ENCODE measurements at regions not wholly inside any gene's neighbourhood (a gene's known extent, or its start where the extent isn't known, plus 50 kb on each side); places are given as distances from the start of the nearest gene placed in this dataset.

- no peak for TF ChIP-seq CTCF (IDR thresholded peaks at IDR 0.05; ENCODE audit: low read depth, low read length)
- Histone ChIP-seq H3K9me3 (ENCODE audit: control insufficient read depth, insufficient read depth, low read length) (no peaks in the 10 kb centered on the region), H3K4me3 (ENCODE audit: low read depth, low read length) (no peak overlapping the region), H3K27ac (ENCODE audit: low read depth, low read length) (no peak overlapping the region), H3K27me3 (ENCODE audit: control insufficient read depth, insufficient read depth, low read length) (no peaks in the 10 kb centered on the region)
- POLR2A ChIA-PET, result no interaction called here
- DNase-seq (ENCODE audit: low read depth, low spot score), result no peak
- CTCF ChIA-PET, result no interaction called here
Measured at GRCh38 chr1:58842941-58843340, 59.1 kb upstream of the JUN start.

GRCh38 chr1:58844176-58844575, 60.3 kb upstream of the JUN start:
- POLR2A ChIA-PET, result interaction anchor here (0.7 kb wide), 1 partner anchor 376 kb away, joined by 3 read pairs; no protein-coding TSS in a partner anchor
- CTCF ChIA-PET, result interaction anchor here (0.7 kb wide), 1 partner anchor 40 kb away, joined by 3 read pairs; no protein-coding TSS in a partner anchor
- no peak for TF ChIP-seq CTCF (IDR thresholded peaks at IDR 0.05; ENCODE audit: low read depth, low read length)
- H3K27ac ChIP-seq (ENCODE audit: low read depth, low read length), result no peak overlapping the region
- no peaks in the 10 kb centered on the region for H3K27me3 ChIP-seq (ENCODE audit: control insufficient read depth, insufficient read depth, low read length)
- DNase-seq (ENCODE audit: low read depth, low spot score), result no peak
- no peaks in the 10 kb centered on the region for H3K9me3 ChIP-seq (ENCODE audit: control insufficient read depth, insufficient read depth, low read length)
- no peak overlapping the region for H3K4me3 ChIP-seq (ENCODE audit: low read depth, low read length)

GRCh38 chr1:58845942-58846341, 62.1 kb upstream of the JUN start:
- POLR2A ChIA-PET, result no interaction called here
- no peaks in the 10 kb centered on the region for H3K27me3 ChIP-seq (ENCODE audit: control insufficient read depth, insufficient read depth, low read length)
- no peak for TF ChIP-seq CTCF (IDR thresholded peaks at IDR 0.05; ENCODE audit: low read depth, low read length)
- no peak overlapping the region for H3K27ac ChIP-seq (ENCODE audit: low read depth, low read length)
- no peaks in the 10 kb centered on the region for H3K9me3 ChIP-seq (ENCODE audit: control insufficient read depth, insufficient read depth, low read length)
- no peak for DNase-seq (ENCODE audit: low read depth, low spot score)
- no peak overlapping the region for H3K4me3 ChIP-seq (ENCODE audit: low read depth, low read length)
- CTCF ChIA-PET, result interaction anchor here (0.9 kb wide), 1 partner anchor 105 kb away, joined by 3 read pairs; no protein-coding TSS in a partner anchor

- Histone ChIP-seq H3K9me3 (ENCODE audit: control insufficient read depth, insufficient read depth, low read length) (no peaks in the 10 kb centered on the region), H3K4me3 (ENCODE audit: low read depth, low read length) (peak overlapping the region; percentile 15), H3K27me3 (ENCODE audit: control insufficient read depth, insufficient read depth, low read length) (no peaks in the 10 kb centered on the region), H3K27ac (ENCODE audit: low read depth, low read length) (peak overlapping the region; percentile 78)
- DNase-seq (ENCODE audit: low read depth, low spot score), result peak; percentile 91
- ChIA-PET CTCF (interaction anchor here (1.3 kb wide), 1 partner anchor 850 kb away, joined by 3 read pairs; no protein-coding TSS in a partner anchor), POLR2A (interaction anchor here (0.6 to 2.2 kb wide), 5 partner anchors 11 to 830 kb away, joined by 3 to 11 read pairs (median 6); partner anchors contain the start of gene JUN)
- TF ChIP-seq CTCF (IDR thresholded peaks at IDR 0.05; ENCODE audit: low read depth, low read length), result peak; percentile 21; the same call in 1 of the 2 replicates
Measured at GRCh38 chr1:58848818-58849411, 65.1 kb upstream of the JUN start.

- TF ChIP-seq CTCF (IDR thresholded peaks at IDR 0.05; ENCODE audit: low read depth, low read length), result no peak
- DNase-seq (ENCODE audit: low read depth, low spot score), result no peak
- Histone ChIP-seq H3K27me3 (ENCODE audit: control insufficient read depth, insufficient read depth, low read length) (no peaks in the 10 kb centered on the region), H3K27ac (ENCODE audit: low read depth, low read length) (peak overlapping the region; percentile 78), H3K9me3 (ENCODE audit: control insufficient read depth, insufficient read depth, low read length) (no peaks in the 10 kb centered on the region), H3K4me3 (ENCODE audit: low read depth, low read length) (peak overlapping the region; percentile 15; the same call in 1 of the 2 replicates)
- CTCF ChIA-PET, result interaction anchor here (1.3 kb wide), 1 partner anchor 849 kb away, joined by 3 read pairs; no protein-coding TSS in a partner anchor
- POLR2A ChIA-PET, result interaction anchor here (0.6 to 2.2 kb wide), 4 partner anchors 32 to 829 kb away, joined by 3 to 11 read pairs (median 7); partner anchors contain the start of gene JUN
Measured at GRCh38 chr1:58849551-58849950, 65.7 kb upstream of the JUN start.

All from AG04450 (cell line).